GM18511 (cell line): ENCODE measurements at regions not wholly inside any gene's neighbourhood (a gene's known extent, or its start where the extent isn't known, plus 50 kb on each side); places are given as distances from the start of the nearest gene placed in this dataset.
A peak's percentile ranks its signal among the peaks of the same experiment; 100 is the strongest.
"Not testable (repeated sequence)": the region's sequence is repeated elsewhere in the genome, so short reads cannot be mapped to it uniquely, and the experiment has no call there.

ENCODE experiments used
- ATAC-seq: cut with Tn5 transposase; IDR thresholded peaks from one replicate; pipeline ENCODE4 v1.9.1; 2021; ENCODE audit warnings: mild to moderate bottlenecking, moderate library complexity; ENCODE audit not compliant: unreplicated experiment

DNA sequence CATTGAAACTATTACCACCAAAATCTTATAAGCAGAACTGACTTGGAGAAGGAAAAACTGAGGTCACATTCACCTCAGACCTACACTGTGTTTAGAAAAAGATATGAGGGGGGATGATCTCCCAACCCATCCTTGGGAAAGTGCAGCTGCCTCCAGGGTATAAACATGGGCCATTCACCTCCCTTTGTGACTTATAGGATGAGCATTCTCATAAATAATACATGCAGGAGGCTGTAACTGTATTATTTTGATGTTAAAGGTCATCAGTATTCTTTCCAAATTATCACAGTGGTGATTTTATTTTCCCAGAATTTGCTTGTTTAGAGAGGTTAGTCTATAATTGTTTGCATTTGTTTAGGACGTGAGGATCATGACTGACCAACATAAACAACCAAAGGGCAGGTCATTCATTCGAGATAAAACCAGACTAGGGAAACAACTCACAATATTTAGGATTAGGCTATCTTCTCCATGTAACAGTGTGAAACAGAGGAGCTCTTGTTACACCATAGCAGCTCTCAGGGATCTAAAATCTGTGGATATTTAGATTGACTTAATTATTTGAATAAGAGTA, 109.2 kb upstream of the NR5A2 start:
- ATAC-seq = no peak

DNA sequence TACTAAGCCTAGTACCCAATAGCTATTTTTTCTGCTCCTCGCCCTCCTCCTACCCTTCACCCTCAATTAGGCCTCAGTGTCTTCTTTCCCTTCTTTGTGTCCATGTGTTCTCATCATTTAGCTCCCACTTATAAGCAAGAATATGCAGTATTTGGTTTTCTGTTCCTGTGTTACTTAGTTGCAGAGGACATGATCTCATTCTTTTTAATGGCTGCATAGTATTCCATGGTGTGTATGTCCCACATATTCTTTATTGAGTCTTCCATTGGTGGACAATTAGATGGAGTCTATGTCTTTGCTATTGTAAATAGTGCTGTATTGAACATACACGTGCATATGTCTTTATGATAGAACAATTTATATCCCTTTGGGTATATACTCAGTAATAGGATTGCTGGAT, 106.9 kb upstream of the NR5A2 start:
- ATAC-seq = no peak

DNA sequence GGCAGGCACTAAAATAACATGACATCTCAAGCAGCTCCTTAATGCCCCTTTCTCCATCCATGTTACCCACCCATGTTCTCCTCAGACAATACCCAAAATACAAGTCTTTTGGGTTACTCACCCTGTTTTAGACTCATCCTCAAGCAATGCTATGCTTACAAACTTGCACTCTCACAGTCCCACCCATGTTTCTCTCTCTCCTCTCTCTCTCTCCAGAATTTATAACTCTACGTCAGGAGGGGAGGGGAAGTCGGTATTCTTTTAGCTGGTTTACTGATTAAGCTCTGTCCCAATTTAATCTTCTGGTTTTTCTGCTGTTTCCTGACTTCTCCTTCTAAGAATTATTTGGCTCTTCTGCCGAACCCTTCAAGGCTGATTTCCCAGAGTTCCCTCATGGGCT, 98.0 kb upstream of the NR5A2 start:
- no peak for ATAC-seq

DNA sequence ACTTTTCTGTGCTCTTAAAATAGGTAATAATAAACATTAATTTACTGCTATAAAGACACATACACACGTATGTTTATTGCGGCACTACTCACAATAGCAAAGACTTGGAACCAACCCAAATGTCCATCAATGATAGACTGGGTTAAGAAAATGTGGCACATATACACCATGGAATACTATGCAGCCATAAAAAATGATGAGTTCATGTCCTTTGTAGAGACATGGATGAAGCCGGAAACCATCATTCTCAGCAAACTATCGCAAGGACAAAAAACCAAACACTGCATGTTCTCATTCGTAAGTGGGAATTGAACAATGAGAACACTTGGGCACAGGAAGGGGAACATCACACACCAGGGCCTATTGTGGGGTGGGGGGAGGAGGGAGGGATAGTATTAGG, 97.4 kb upstream of the NR5A2 start:
- not testable (repeated sequence) for ATAC-seq

DNA sequence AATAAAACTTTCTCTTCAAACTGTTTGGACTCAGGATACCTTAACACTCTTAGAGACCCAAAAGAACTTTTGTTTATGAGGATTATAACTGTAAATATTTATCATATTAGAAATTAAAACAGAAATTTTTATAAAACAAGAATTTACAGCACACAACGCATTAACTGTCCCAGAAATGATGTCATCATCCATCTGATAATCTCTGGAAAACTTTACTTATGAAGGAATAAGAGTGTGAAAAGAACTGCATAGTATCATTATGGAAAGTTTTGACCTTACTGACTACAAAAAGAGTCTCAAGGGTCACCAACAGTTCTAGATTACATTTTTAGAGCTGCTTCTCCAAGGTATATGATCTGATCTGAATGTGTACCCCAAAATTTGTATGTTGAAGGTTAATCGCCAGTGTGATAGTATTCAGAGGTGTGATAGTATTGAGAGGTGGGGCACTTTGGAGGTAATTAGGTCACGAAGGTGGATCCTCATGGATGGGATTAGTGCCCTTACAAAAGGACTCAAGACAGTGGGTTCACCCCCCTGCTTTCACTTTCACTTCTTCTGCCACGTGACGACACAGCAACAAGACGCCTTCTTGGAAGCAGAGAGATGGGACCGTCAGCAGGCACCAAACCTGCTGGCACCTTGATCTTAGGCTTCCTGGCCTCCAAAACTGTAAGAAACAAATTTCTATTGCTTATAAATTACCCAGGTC, 95.7 kb upstream of the NR5A2 start:
- ATAC-seq = no peak

DNA sequence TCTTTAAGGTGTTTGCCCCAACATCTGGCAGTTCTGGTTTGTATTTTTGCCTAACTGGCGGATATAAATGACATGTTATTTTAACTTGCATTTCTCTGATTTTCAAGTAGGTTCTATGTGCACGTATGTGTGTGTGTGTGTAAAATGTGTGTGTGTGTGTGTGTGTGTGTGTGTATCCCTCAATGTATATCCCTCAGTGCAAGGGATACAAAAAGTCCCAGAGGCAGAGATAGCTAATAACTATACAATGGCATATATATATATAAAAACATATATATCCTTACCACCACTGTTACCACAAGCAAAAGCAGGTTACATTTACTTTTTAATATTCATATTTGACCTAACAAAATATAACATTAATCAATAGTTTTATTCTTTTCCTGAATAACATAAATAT, 95.0 kb upstream of the NR5A2 start:
- ATAC-seq = no peak

DNA sequence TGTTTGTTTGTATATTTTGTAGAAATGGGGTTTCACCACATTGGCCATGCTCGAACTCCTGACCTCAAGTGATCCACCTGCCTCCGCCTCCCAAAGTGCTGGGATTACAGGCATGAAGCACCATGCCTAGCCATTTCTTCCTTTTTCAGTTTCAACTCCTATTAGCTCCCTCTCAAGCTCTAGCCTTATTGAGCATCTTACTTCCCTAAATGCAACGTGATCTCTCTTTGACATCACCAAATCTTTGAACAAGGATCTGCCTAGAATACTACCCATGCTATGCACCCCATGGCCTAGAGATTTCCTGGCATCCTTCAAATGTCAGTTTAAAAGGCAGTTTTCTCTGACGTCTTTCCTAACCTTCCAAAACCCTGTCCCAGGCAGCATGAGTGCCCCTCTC, 91.1 kb upstream of the NR5A2 start:
- no peak for ATAC-seq

DNA sequence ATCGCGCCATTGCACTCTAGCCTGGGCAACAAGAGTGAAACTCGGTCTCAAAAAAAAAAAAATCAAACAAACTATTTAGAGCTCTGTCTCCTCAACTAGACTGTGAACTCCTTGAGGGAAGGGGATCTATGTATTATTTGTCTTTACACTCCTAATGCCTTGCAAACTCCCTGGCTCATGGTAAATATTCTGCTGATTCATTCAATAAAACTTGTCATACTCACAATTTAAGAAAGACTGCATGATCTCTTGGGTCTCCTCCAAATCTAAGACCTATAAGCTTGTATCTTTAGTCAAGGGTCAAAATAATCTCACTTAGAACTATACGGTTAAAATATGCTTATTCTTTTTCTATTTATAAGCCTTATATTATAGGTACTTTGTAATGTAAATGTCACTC, 90.3 kb upstream of the NR5A2 start:
- no peak for ATAC-seq

DNA sequence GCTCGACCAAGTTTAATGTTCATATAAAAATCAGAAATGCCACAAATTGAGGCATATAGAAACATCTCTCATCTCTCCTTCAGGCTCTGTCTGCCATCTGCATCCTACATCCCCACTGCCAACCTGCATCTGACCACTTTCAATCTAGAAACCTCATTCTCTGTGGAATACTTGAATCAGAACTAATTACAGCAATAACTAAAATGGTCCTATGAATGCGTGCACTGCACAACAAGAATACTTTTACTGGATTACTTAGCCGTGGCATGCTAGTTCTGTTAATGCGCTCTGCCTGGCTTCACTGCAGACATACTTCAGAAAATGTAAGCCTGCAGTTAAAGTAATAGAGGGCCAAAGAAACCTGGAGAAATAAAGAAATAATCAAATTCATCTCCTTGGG, 89.8 kb upstream of the NR5A2 start:
- ATAC-seq = no peak

DNA sequence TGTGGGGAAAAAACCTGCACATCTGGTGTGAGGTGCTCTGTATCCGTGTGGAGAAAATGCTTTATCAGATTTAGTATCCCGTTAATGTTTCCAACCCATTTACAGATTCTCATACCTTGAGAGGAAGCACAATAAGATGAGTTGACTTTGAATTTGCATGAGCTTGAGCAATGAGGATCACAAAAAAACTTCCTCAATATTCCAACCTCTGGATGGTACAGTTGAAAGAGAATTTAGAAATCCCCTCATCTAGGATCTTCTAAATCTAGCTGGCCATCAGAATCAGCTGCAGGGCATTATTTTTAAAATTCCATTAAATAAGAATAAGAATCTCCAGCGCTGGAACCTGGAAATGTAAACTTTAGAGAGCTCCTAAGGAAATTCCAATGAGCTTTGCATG, 82.5 kb upstream of the NR5A2 start:
- ATAC-seq = no peak

DNA sequence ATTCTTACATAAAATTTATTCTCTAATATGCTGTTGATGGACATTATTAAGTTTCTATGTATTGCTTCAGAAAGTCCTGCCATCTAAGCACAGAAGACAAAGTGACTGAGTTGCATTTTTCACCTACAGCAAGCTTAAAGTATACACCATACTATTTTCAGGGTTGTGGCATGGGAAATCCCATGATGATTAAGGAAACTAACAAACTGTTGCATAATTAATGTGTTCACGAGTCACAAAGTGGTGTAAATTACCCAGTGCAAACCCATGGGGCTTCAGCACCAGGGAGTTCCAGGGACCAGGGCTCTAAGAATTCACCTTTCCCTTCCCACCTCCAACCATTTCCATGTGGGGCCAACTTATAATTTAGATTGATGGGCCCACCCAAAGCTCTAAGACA, 81.9 kb upstream of the NR5A2 start:
- ATAC-seq = no peak

DNA sequence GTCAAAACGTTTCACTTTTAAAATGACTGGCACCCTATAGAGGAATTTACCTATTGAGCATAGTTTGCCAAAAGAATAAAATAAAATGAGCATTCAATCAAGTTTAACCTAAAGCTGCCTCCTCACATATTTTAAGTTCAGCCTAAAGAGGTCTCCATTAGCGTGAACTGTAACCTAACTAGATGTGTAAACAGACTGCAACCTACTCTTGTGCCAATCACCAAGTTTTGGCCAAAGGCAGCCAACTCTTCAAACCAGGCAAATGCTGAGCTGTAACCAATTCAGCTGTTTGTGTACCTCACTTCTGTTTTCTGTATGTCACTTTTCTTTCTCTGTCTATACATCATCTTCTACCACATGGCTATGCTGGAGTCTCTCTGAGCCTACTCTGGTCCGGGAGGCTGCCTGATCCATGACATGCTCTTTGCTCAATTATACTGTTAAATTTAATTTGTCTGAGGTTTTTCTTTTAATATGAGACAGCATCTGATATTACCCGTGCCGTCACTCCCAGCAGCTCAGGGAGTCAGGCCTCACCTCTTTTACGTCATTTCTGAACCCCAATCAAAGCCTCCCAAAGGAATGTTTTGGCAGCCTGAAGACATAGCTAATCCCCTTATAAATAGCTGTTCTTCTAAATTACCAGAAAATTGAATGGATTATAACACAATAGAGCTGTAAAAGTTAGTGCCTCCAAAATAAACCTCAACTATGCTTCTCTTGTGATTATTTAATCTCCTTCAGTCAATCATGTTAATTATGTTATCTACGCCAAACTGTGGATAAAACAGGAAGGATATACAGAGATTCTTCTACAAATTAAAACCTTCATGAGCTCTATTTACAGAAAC, 81.0 kb upstream of the NR5A2 start:
- no peak for ATAC-seq

DNA sequence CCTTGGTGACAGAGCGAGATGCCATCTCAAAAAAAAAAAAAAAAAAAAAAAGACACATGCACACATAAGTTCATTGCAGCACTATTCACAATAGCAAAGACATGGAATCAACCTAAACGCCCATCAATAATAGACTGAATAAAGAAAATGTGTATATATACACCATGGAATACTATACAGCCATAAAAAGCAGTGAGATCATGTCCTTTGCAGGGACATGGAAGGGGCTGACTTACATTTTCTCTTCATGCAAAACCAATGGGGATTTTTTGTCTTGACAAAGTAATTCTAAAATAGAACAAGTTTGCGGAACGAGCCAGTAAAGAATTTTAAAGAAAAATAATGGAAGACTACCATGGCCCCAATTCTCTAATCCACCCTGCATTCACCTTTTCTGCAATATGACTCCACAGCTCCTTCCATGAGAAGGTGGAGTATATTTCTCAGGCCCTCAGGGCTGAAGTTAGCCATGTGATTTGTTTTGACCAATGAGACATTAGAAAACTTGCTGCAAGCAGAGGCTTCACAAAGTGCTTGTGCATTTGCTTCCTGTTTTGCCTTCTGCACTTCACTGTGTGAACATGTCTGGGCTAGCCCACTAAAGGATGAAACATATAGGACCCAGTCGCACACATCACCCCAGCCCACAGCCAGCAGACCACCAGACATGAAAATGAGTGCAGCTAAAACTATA, 78.8 kb upstream of the NR5A2 start:
- peak; percentile 68 for ATAC-seq

DNA sequence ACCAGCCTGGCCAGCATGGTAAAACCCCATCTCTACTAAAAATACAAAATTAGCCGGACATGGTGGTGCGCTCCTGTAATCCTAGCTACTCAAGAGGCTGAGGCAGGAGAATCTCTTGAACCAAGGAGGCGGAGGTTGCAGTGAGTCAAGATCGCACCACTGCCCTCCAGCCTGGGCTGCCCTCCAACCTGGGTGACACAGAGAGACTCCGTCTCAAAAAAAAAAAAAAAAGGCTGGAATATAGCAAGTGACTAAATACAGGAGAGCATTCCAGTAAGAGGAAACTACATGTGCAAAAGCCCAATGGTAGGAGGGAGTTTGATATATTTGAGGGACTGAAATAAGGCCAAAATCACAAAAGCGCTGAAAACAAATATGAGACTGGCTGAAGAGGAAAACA, 76.5 kb upstream of the NR5A2 start:
- ATAC-seq = not testable (repeated sequence)

DNA sequence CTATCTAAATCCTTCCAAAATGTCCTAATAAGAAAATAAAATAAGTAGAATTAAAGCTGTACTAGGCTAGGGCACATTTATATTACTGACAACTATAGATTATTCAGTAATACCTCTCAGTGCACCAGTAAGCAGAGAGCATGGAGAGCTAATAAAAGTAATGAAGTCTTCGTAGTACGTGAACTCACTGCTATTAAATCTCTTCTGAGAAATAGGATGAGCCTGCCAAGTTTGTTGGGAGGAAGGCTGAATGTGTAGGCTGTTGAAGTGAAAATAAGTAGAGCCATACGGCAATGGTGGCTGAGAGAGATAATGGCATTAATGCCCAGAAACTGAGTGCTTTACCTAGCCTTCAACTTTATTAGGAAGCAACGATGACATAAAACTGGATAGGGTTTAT, 73.9 kb upstream of the NR5A2 start:
- ATAC-seq = no peak

DNA sequence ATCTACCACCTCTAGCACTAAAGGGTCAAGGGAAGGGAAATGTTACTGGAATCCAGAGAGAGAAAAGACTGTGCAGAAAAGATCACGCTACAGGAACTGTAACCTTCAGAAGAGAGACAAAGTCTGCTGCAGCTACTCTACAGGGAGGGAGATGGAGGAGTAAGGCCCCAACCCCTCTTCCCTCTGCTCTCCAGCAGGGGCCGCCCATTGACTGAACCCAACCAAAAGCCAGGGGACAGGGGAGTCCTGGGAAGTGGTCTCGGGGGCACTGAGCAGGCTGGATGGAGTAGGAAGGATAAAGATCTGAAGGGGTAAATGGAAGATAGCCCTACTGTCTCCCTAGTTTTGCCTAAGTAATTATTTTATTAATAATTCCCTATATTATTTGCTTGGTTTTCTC, 72.8 kb upstream of the NR5A2 start:
- ATAC-seq = no peak

DNA sequence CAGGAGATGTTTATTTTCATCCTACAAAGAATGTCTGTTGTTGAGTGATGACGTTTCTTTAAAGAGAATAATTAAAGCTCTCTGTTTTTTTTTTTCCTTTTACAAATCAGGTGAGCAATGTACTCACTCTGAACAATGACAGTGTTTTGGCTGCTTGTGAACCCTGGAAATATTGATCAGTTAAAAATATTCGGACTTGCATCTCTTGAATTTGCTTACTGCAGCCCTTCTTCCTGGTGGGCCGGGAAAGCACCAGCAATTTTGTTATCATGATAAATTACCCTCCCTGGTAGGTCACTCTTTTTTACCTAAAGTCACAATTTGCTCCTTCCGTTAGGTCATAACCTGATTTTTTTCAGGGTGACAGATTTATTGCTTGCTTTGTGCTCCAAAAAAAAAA, 72.3 kb upstream of the NR5A2 start:
- ATAC-seq = no peak

DNA sequence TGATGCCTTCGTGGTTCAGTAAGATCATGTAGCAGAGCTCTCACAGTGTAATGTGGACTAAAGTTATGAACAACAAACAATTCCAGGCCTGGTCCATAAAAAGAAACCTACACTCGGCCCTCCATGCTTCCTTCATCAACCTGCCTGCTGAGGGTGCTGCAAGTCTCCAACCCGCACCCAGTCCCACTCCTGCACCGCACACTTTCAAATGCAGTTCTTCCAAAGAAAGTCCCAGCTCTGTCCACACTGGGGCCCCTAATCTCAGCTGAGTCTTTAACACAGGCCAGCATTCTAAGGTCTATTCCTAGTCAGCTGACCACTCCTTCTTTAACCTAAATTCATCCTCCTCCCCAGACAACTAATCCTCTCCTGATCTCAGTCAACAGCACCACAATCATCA, 71.5 kb upstream of the NR5A2 start:
- ATAC-seq = no peak

DNA sequence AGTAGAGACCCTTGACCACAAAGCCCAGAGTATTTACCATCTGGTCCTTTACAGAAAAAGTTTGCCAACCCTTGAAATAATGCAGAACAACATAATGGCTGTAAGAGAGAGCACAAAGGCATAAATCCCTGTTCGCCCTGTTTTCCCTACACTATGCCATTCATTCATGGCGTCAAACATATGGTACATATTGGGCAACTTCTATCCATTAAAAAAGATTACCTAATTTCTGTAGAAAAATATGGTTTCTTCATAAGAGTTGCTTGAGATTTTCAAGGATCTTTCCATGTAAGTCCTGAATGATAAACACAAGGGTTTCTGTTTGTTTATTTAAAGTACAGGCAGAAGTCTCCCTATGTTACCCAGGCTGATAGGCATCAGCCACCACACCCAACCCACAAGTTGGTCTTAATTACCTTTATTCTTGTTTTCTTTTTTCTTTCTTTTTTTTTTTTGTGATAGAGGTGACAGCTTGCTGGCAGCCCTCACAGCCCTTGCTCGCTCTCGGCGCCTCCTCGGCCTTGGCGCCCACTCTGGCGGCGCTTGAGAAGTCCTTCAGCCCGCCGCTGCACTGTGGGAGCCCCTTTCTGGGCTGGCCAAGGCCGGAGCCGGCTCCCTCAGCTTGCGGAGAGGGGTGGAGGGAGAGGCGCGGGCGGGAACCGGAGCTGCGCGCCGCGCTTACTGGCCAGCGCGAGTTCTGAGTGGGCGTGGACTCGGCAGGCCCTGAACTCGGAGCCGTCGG, 68.3 kb upstream of the NR5A2 start:
- ATAC-seq = no peak

DNA sequence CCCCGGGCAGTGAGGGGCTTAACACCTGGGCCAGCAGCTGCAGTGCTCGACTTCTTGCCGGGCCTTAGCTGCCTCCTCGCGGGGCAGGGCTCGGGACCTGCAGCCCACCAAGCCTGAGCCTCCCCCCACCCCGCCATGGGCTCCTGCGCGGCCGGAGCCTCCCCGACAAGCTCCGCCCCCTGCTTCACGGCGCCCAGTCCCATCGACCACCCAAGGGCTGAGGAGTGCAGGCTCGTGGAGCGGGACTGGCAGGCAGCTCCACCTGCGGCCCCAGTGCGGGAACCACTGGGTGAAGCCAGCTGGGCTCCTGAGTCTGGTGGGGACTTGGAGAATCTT, 67.8 kb upstream of the NR5A2 start:
- ATAC-seq = no peak

DNA sequence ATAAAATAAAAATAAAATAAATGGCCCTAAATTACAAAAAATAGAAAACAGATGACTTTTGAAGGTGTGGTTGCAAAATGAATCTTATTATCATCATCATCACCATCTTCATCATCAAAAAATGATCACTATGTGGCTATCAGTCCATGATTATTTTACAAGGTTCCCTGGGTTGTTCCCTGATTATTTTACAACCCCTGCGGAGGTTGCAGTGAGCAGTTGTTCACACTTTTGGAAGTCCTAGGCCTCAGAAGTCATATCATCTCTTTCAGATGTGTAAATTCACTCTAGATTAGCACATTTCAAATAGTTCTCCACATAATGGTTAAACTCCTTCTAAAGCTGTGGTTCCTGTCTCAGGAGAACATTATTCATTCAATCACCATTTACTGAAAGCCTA, 57.4 kb upstream of the NR5A2 start:
- no peak for ATAC-seq
